Stimulated activated CD8-positive, alpha-beta memory T cell treated with anti-CD3 and anti-CD28 coated beads, Interleukin-4, amount 100 ng/mL, for 48 hours (primary cell): ENCODE measurements at regions not wholly inside any gene's neighbourhood (a gene's known extent, or its start where the extent isn't known, plus 50 kb on each side); places are given as distances from the start of the nearest gene placed in this dataset.
"Not testable (repeated sequence)": the region's sequence is repeated elsewhere in the genome, so short reads cannot be mapped to it uniquely, and the experiment has no call there.

Experiments used
- DNase-seq: peaks from one replicate; pipeline ENCODE4 v3.0.0-alpha.2; 2020

DNA sequence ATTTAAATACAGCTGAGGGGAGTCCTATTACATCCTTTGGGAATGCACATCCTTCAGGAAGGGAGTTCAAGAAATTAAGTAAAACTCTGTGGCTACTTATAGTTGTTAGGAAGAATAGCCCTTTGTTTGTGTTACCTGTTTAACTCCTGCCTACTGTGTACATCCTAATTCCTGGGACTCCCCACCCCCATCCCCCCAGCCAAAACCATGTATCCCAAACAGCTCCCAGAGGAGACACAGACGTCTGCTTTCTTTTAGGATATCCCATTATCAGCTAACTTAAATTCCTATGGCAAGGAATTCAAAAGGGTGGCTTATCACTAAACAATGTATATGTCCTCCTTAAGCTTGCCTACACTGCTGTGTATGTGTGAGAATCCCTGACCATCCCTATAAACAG is 581.7 kb downstream of the DIPK2A start:
- no peak for DNase-seq

- no peak for DNase-seq
Observed at GRCh38 chr3:144554889-144555288, 583.3 kb downstream of the DIPK2A start.

DNA sequence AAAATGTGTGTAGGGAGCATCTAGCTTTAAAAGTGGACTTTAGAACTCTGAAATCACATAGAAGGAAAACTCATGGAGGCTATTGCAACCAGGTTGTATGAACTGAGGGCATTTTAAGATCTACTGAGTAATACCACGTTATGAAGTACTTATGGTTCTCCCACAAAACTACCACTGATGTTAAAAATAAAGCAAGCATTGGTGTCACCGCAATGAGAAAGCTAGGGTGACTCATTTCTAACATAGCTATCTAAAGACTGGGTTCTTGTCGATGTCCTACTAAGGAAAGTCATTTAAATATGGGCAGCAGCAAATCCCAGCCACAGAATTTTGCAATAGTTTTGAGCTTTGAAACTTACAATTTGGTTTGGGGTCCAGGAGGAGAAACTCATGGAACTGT is 584.8 kb downstream of the DIPK2A start:
- DNase-seq = no peak

DNA sequence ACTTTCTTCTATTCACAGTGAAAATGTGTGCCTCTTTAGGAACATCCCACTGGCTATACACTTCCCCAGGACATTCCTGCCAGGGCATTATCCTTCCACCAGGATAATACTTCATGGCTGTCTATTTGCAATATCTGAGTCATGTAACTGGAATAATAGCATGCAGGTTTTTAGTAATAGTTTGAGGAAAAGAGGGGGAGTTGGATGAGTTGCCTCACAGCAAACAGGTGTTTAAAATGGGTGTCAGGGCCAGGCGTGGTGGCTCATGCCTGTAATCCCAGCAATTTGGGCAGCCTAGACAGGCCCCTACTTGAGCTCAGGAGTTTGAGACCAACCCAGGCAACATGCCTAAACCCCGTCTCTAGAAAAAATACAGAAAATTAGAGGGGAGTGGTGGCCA is 585.9 kb downstream of the DIPK2A start:
- DNase-seq = no peak

DNA sequence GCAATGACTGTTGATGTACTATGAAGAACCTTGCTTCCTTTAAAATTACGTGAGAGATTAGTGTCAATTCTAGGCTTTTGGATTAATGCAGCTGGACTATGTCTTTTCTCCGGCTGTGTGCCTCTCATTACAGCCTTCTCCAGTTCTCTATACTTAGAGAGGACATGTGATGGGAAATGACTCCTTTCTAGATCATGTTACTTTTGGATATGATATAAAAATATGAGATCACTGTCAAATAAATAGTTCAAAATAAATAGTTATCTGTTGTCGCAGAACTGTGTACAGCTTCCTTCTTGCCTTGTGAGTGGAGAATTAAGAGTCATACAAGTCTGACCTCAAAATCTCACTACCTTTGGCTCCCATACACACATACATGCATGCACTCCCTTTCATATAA is 592.4 kb downstream of the DIPK2A start:
- no peak for DNase-seq

- DNase-seq = no peak
Observed at GRCh38 chr3:144566320-144566719, 594.7 kb downstream of the DIPK2A start.

DNA sequence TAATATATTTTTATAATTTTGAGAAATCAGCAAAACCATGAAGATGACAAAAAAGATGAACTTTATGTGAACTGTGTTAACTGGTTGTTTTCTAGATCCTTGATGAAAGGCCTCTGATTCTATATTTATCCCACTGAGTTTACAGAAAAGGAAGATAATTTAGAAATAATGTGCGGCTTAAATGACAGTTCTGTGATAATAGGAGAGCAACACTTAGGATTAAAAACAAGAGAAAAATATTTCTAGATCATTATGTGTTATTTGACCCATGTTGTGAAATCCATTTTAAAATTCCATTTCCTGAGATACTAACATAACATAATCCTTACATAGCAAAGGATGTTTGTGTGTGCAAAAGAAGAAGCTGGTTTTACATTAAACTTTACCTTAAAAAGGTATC is 598.0 kb downstream of the DIPK2A start:
- no peak for DNase-seq

DNA sequence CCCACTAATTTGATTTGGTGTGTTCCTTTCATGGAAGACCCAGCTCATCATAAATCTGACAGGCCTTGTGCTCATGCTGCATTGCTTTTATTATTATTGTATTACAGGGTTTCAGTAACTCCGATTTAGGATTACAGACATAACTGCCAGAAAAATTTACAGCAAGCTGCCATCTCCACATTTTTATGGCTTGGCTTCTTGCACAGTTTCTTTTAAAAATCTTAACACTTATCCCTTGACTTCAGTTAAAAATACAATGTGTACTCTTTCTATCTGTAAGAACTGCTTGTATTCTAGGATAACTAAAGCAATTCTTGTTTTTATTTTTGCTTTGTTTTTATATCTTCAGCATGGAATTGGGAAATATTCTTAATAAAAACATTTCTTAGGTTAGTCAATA is 612.2 kb downstream of the DIPK2A start:
- DNase-seq = no peak

DNA sequence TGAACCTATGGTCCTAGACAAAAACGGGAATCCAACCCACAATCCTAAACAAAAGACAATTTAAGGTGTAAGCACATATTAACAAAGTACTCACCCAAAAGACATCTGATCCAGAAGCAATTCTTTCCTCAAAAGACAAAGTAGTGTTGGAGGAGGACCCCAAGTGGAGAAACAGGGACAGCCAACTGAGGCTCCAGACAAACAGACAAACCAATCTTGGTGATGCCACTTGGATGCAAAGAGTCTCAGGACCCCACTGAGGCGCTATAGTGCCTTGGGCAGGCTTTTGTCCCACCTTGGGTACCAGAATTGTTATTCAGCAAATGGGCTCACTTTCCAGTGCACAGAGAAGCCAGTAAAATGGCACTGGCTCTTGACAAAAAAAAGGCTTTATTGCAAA is 613.8 kb downstream of the DIPK2A start:
- DNase-seq = no peak

GRCh38 chr3:144585953-144586352 is 614.3 kb downstream of the DIPK2A start:
- no peak for DNase-seq

DNA sequence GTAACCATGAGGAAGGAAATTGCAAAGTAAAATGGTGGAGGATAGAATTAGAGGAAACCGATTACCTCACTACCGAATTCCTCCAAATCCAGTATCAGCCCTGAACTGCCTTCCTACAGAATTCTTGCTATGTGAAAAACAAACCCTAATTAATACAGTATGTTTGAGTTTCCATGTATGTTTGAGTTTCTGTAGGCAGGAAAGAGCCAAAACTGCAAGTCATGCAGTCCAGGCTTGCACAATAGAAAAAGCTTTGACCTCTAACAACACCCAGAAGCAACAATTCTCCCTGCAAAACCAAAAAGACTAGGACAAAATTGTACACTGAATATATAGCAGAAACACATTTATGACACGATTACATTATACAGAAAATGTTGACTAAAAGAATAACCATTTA is 614.8 kb downstream of the DIPK2A start:
- no peak for DNase-seq

- DNase-seq = no peak
Observed at GRCh38 chr3:144590854-144591253, 619.2 kb downstream of the DIPK2A start.

DNA sequence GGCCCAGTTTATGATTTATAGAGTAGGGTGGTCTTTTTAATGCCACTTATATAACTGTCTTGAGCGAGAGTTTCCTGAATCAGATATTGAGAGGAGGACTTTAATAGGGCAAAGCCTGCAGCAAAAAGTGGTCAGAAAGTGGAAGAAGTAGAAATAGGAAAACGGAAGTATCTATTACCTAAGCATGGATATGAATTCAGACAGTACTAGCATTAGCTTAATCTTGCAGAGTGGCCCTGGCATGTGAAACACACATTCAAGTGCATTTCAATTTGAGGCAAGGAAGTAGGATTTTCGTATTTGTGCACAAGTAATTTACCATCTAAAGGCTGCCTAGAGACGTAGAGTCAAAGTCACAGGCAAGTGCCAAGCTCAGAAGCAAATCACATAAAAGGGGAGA is 622.3 kb downstream of the DIPK2A start:
- DNase-seq = no peak

DNA sequence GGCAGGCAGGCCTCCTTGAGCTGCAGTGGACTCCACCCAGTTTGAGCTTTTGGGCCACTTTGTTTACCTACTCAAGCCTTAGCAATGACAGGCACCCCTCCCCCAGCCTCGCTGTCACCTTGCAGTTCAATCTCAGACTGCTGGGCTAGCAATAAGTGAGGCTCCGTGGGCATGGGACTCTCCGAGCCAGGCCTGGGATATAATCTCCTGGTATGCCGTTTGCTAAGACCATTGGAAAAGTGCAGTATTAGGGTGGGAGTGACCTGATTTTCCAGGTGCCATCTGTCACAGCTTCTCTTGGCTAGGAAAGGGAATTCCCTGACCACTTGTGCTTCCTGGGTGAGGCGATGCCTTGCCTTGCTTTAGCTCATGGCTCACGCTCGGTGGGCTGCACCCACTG is 648.6 kb downstream of the DIPK2A start:
- DNase-seq = not testable (repeated sequence)

DNA sequence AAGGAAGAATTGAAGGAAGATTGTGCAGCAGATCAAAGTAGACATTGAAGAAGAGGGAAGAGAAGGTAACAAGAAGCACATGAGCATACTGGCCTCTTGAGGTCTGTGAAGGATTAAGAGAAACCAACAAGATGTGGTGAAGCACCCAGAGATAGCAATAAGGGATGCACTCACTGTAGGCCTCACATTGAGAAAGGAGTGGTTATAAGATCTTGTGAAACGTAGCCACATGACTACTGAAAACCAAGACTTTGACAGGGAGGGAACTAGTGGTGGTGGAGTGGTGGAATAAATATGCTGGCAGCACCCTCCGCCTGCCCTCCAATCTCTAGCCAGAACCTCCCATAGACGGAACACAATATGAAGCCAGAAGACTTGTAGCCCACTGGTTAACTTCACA is 651.2 kb downstream of the DIPK2A start:
- no peak for DNase-seq

- DNase-seq = no peak
Observed at GRCh38 chr3:144624656-144625055, 653.0 kb downstream of the DIPK2A start.

GRCh38 chr3:144626835-144627234 is 655.2 kb downstream of the DIPK2A start:
- DNase-seq = no peak

- no peak for DNase-seq
Observed at GRCh38 chr3:144629381-144629780, 657.8 kb downstream of the DIPK2A start.

DNA sequence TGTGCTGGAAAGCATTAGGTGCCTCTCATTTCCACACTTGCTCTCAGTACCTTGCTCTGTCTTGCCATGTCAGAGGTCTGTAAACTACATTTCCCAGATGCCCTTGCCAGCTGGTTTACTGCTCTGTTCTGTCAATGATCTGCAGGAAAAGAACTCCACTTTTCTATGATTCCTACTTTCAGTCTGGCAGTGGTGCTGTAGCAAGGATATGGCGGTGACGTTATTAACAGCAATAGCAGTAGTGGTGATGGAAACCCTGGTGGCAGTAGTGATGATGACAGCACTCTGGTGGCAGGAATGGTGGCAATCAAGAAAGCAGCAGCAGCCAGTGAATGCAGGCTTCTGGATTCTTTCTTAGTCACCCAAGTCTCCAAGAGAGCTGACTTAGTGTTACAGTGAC is 665.2 kb downstream of the DIPK2A start:
- no peak for DNase-seq

DNA sequence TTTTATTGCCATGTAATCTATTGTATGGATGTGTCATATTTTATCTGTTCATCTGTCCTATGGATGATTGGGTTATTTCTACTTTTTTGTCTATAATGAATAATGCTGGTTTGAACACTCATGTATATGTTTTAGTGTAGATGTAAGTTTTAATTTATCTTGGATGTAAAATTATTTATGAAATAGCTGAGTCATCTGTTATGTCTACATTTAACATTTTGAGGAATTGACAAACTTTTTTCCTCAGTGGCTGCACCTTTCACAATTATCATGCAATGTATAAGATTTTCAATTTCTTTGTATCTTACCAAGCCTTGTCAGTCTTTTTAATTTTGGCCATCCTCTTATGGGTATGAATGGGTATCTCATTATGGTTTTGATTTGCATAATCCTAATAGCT is 666.4 kb downstream of the DIPK2A start:
- no peak for DNase-seq

DNA sequence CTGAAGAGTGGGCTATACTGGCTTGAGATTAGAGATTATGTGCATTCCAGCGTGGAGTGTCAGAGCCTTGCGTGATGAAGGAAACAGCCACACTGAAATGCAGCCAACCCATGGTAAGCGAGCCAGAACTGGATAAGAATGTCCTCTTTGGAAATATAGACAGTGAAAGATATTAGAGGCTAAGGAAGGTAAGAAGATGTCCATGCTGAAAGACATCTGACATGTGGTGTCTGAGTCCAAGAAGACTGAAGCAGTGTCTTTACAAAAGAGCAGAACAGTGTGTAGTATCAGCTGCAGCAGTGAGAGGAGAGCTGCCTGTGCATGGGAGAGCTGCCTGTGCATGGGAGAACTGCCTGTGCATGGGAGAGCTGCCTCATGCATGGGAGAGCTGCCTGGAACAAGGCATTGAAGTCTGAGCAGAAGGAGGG is 672.2 kb downstream of the DIPK2A start:
- no peak for DNase-seq

DNA sequence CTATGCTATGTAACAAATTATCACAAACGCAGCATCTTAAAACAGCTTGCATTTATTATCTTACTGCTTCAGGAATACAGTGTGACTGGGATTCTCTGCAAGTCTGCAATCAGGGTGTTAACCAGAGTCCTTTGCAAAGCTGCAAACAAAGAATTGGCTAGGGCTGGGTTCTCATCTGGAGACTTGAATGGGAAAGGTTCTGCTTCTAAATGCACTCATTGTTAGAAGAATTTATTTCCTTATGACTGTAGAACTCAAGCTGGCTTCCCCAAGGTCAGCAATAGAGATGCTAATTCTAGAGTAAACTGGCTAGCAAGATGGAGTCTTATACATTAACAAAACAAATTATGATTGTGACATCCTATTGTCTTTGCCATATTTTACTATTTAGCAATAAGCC is 673.7 kb downstream of the DIPK2A start:
- no peak for DNase-seq

DNA sequence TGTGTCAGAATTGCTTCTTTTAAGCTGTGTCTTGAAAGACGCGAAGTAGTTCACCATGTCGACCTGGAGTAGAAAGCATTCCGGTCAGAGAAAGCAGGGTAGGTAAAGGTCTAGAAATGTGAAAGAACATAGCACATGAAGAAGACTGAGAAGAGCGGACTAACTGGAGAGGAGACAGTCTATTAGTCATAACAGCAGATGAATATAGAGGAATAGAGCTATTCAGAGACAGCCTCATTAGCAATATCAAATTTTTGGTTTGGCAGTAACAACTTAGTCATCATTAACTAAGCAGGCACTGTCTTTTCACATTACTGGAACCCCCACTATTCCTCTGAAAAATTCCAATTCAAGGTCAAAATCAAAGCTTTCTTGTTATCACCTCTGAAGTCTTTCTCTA is 678.8 kb downstream of the DIPK2A start:
- no peak for DNase-seq

DNA sequence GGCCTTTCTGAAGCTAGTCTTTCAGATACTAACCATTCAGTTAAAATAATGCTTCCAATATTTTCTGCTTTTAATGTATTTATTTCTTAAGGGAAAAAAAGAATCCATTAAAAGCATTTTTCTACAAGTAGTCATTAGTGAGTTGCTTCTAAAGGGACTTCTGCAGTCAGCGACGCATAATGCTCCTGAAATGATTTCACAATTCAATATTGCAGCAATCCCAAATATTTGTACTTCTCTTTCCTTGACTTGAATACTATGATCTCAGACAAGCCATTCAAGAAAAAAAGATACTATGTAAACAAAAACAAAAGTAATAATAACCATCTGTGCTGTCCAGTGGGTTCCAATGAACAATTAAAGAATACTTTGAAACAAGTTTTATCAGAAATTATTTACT is 681.0 kb downstream of the DIPK2A start:
- no peak for DNase-seq

DNA sequence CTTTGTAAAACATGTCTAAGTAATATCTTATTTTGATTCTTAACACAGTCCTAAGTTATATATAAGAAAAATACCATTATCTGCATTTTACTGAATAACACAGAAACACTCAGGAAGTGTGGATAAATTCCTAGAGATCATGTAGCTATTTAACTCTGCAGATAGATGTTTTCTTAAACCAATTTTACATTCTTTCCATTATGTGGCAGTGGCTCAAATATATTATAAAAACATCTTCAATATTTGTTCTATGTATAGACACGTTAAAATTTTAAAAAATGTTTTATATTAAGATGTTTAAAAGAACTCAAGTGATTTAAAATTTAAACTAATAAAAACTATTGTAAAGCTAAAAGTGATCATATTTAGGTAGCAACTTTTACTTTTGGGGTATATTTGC is 683.8 kb downstream of the DIPK2A start:
- DNase-seq = no peak

GRCh38 chr3:144660186-144660585 is 688.6 kb downstream of the DIPK2A start:
- DNase-seq = no peak
